H1 (cell line): ENCODE measurements at regions not wholly inside any gene's neighbourhood (a gene's known extent, or its start where the extent isn't known, plus 50 kb on each side); places are given as distances from the start of the nearest gene placed in this dataset.

Source experiments
- BRCA1 ChIP-seq: IDR thresholded peaks from 2 replicates; pipeline ENCODE4 v1.6.1; 2012; ENCODE audit warnings: low read depth, low read length, improper control_type of control experiment
- CEBPB ChIP-seq: IDR thresholded peaks from 2 replicates; pipeline ENCODE4 v1.6.1; 2012; ENCODE audit warnings: low read depth, low read length
- CHD1 ChIP-seq: IDR thresholded peaks from 2 replicates; pipeline ENCODE4 v1.6.1; 2012; ENCODE audit warnings: low read depth, low read length, improper control_type of control experiment
- CTCF ChIP-seq, 3 experiments: IDR thresholded peaks; 1 replicate in 2 of 3; 2 replicates in 1 of 3; pipeline versions ENCODE4 v1.5.1 to v1.6.1; 2011; ENCODE audit warnings: low read length in 3 of 3, mild to moderate bottlenecking in 3 of 3, inconsistent platforms in 2 of 3, low read depth in 1 of 3, moderate library complexity in 1 of 3; ENCODE audit not compliant: insufficient read depth in 1 of 3; ENCODE audit errors: control extremely low read depth in 1 of 3
- EGR1 ChIP-seq: IDR thresholded peaks from 2 replicates; pipeline ENCODE4 v1.6.1; 2011; ENCODE audit warnings: low read depth, low read length, borderline replicate concordance
- EZH2 ChIP-seq: fragments of 200-600 bp; sonication (generic); IDR thresholded peaks from 2 replicates; pipeline ENCODE4 v1.7.1; 2012; ENCODE audit warnings: low read depth, mild to moderate bottlenecking, moderate library complexity, low read length, inconsistent platforms; ENCODE audit not compliant: severe bottlenecking
- FOSL1 ChIP-seq: IDR thresholded peaks from 2 replicates; pipeline ENCODE4 v1.6.1; 2011; ENCODE audit warnings: mild to moderate bottlenecking, low read depth, low read length, moderate library complexity; ENCODE audit not compliant: insufficient read depth
- POLR2A ChIP-seq, 2 experiments: IDR thresholded peaks; 1 replicate in 1 of 2; 2 replicates in 1 of 2; pipeline ENCODE4 v1.6.1; 2011; ENCODE audit warnings: low read depth in 2 of 2, low read length in 2 of 2, mild to moderate bottlenecking in 2 of 2; ENCODE audit errors: control extremely low read depth in 1 of 2
- POLR2AphosphoS5 ChIP-seq: IDR thresholded peaks from 2 replicates; pipeline ENCODE4 v1.6.1; 2011; ENCODE audit warnings: low read depth, low read length
- RBBP5 ChIP-seq: IDR thresholded peaks from 2 replicates; pipeline ENCODE4 v1.7.1; 2012; ENCODE audit warnings: low read depth, mild to moderate bottlenecking, inconsistent platforms, low read length, moderate library complexity, borderline replicate concordance
- RXRA ChIP-seq: IDR thresholded peaks from 2 replicates; pipeline ENCODE4 v1.6.1; 2011; ENCODE audit warnings: low read depth, mild to moderate bottlenecking, low read length, moderate library complexity; ENCODE audit not compliant: insufficient read depth
- SP1 ChIP-seq: IDR thresholded peaks from 2 replicates; pipeline ENCODE4 v1.6.1; 2011; ENCODE audit warnings: low read depth, low read length
- YY1 ChIP-seq: IDR thresholded peaks from 2 replicates; pipeline ENCODE4 v1.6.1; 2011; ENCODE audit warnings: low read depth, mild to moderate bottlenecking, low read length
- TF ChIP-seq, protein P1 (sequence below): IDR thresholded peaks from 2 replicates; pipeline ENCODE4 v1.6.1; 2012; ENCODE audit warnings: inconsistent platforms

DNA sequence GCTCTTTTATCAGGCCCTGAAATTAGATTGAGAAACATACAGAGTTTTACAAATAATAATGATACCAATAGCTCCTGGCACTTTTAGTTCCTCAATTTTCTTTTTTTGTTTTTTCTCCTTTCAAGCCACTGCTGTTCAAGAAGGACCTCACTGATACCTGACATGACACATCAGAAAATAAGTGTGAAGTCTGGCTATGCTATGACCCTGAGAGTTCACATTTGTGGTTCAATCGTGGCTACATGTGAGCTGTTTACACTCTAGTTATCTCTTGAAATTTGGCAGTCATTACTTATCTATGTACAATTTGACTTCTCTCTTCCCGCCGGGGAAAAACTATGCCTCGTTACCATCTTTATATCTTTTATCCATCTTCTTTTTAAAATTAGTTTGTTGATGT, 686.5 kb downstream of the EPHA4 start:
- TF ChIP-seq CHD1 (no peak), EGR1 (no peak), CTCF (IDR thresholded peaks at IDR 0.05; ENCODE audit: control extremely low read depth in 1 of 3, insufficient read depth in 1 of 3, low read depth in 1 of 3, low read length in 3 of 3) (no peak), EZH2 (no peak), POLR2A (IDR thresholded peaks at IDR 0.05; ENCODE audit: control extremely low read depth in 1 of 2, low read depth in 2 of 2, low read length in 2 of 2) (no peak), BRCA1 (no peak), SP1 (no peak), RXRA (no peak), FOSL1 (no peak), POLR2AphosphoS5 (no peak), YY1 (no peak), RBBP5 (no peak), CEBPB (no peak)
- TF ChIP-seq, protein P1, sequence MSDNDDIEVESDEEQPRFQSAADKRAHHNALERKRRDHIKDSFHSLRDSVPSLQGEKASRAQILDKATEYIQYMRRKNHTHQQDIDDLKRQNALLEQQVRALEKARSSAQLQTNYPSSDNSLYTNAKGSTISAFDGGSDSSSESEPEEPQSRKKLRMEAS = no peak
